ENCODE measurements at regions not wholly inside any gene's neighbourhood (a gene's known extent, or its start where the extent isn't known, plus 50 kb on each side); places are given as distances from the start of the nearest gene placed in this dataset.

- Histone ChIP-seq H3K9me3 (ENCODE audit: control insufficient read depth in 1 of 2, low read length in 2 of 2) (peaks cover 0 to 3% of the 10 kb centered on the region in 2 donors), H3K4me1 (ENCODE audit: control insufficient read depth in 1 of 2, insufficient read depth in 2 of 2, low read length in 2 of 2) (peaks cover 11 to 38% of the 10 kb centered on the region in 2 donors), H3K9ac (ENCODE audit: low read depth in 1 of 2, low read length in 2 of 2) (no peak overlapping the region), H3K27ac (ENCODE audit: low read depth, low read length) (no peak overlapping the region), H3K36me3 (ENCODE audit: control insufficient read depth in 1 of 2, insufficient read depth in 2 of 2, low read length in 2 of 2) (no peaks in the 10 kb centered on the region), H3K4me3 (ENCODE audit: low read depth in 1 of 2, low read length in 2 of 2) (no peak overlapping the region), H3K27me3 (ENCODE audit: control insufficient read depth in 1 of 2, insufficient read depth in 2 of 2, low read length in 2 of 2) (no peaks in the 10 kb centered on the region)
Observed at GRCh38 chr3:101072300-101072699, 79.1 kb upstream of the ABI3BP start.

- Histone ChIP-seq H3K9ac (ENCODE audit: low read depth in 1 of 2, low read length in 2 of 2) (no peak overlapping the region), H3K4me1 (ENCODE audit: control insufficient read depth in 1 of 2, insufficient read depth in 2 of 2, low read length in 2 of 2) (peaks cover 17 to 49% of the 10 kb centered on the region in 2 donors), H3K4me3 (ENCODE audit: low read depth in 1 of 2, low read length in 2 of 2) (peak overlapping the region in 1 of 2 donors; percentile 52), H3K27me3 (ENCODE audit: control insufficient read depth in 1 of 2, insufficient read depth in 2 of 2, low read length in 2 of 2) (no peaks in the 10 kb centered on the region), H3K36me3 (ENCODE audit: control insufficient read depth in 1 of 2, insufficient read depth in 2 of 2, low read length in 2 of 2) (no peaks in the 10 kb centered on the region), H3K27ac (ENCODE audit: low read depth, low read length) (no peak overlapping the region), H3K9me3 (ENCODE audit: control insufficient read depth in 1 of 2, low read length in 2 of 2) (peaks cover 0 to 3% of the 10 kb centered on the region in 2 donors)
Observed at GRCh38 chr3:101070799-101071121, 77.5 kb upstream of the ABI3BP start.

- Histone ChIP-seq H3K27ac (ENCODE audit: low read depth, low read length) (no peak overlapping the region), H3K4me1 (ENCODE audit: control insufficient read depth in 1 of 2, insufficient read depth in 2 of 2, low read length in 2 of 2) (peaks cover 17 to 51% of the 10 kb centered on the region in 2 donors), H3K9ac (ENCODE audit: low read depth in 1 of 2, low read length in 2 of 2) (no peak overlapping the region), H3K4me3 (ENCODE audit: low read depth in 1 of 2, low read length in 2 of 2) (peak overlapping the region; percentile 16 to 52), H3K9me3 (ENCODE audit: control insufficient read depth in 1 of 2, low read length in 2 of 2) (peaks cover 0 to 3% of the 10 kb centered on the region in 2 donors), H3K36me3 (ENCODE audit: control insufficient read depth in 1 of 2, insufficient read depth in 2 of 2, low read length in 2 of 2) (no peaks in the 10 kb centered on the region), H3K27me3 (ENCODE audit: control insufficient read depth in 1 of 2, insufficient read depth in 2 of 2, low read length in 2 of 2) (no peaks in the 10 kb centered on the region)
Observed at GRCh38 chr3:101069901-101070798, 76.9 kb upstream of the ABI3BP start.

GRCh38 chr3:101068876-101069606 is 75.8 kb upstream of the ABI3BP start:
- Histone ChIP-seq H3K9me3 (ENCODE audit: control insufficient read depth in 1 of 2, low read length in 2 of 2) (no peaks in the 10 kb centered on the region), H3K4me1 (ENCODE audit: control insufficient read depth in 1 of 2, insufficient read depth in 2 of 2, low read length in 2 of 2) (peaks cover 17 to 51% of the 10 kb centered on the region in 2 donors), H3K4me3 (ENCODE audit: low read depth in 1 of 2, low read length in 2 of 2) (no peak overlapping the region), H3K36me3 (ENCODE audit: control insufficient read depth in 1 of 2, insufficient read depth in 2 of 2, low read length in 2 of 2) (no peaks in the 10 kb centered on the region), H3K27me3 (ENCODE audit: control insufficient read depth in 1 of 2, insufficient read depth in 2 of 2, low read length in 2 of 2) (no peaks in the 10 kb centered on the region), H3K9ac (ENCODE audit: low read depth in 1 of 2, low read length in 2 of 2) (no peak overlapping the region), H3K27ac (ENCODE audit: low read depth, low read length) (no peak overlapping the region)

- Histone ChIP-seq H3K27ac (ENCODE audit: low read depth, low read length) (no peak overlapping the region), H3K36me3 (ENCODE audit: control insufficient read depth in 1 of 2, insufficient read depth in 2 of 2, low read length in 2 of 2) (no peaks in the 10 kb centered on the region)
Observed at GRCh38 chr3:101066711-101067129, 73.5 kb upstream of the ABI3BP start.

GRCh38 chr3:101065962-101066361 is 72.7 kb upstream of the ABI3BP start:
- Histone ChIP-seq H3K4me3 (ENCODE audit: low read depth in 1 of 2, low read length in 2 of 2) (no peak overlapping the region), H3K9ac (ENCODE audit: low read depth in 1 of 2, low read length in 2 of 2) (no peak overlapping the region), H3K27ac (ENCODE audit: low read depth, low read length) (no peak overlapping the region), H3K27me3 (ENCODE audit: control insufficient read depth in 1 of 2, insufficient read depth in 2 of 2, low read length in 2 of 2) (no peaks in the 10 kb centered on the region), H3K36me3 (ENCODE audit: control insufficient read depth in 1 of 2, insufficient read depth in 2 of 2, low read length in 2 of 2) (no peaks in the 10 kb centered on the region), H3K4me1 (ENCODE audit: control insufficient read depth in 1 of 2, insufficient read depth in 2 of 2, low read length in 2 of 2) (peaks cover 20 to 27% of the 10 kb centered on the region in 2 donors), H3K9me3 (ENCODE audit: control insufficient read depth in 1 of 2, low read length in 2 of 2) (no peaks in the 10 kb centered on the region)

More at GRCh38 chr3:101066711-101067129, 73.5 kb upstream of the ABI3BP start:
- H3K4me3 ChIP-seq (ENCODE audit: low read depth in 1 of 2, low read length in 2 of 2), result no peak overlapping the region
- no peaks in the 10 kb centered on the region for H3K27me3 ChIP-seq (ENCODE audit: control insufficient read depth in 1 of 2, insufficient read depth in 2 of 2, low read length in 2 of 2)
- H3K9me3 ChIP-seq (ENCODE audit: control insufficient read depth in 1 of 2, low read length in 2 of 2), result no peaks in the 10 kb centered on the region
- H3K9ac ChIP-seq (ENCODE audit: low read depth in 1 of 2, low read length in 2 of 2), result no peak overlapping the region
- peaks cover 17 to 35% of the 10 kb centered on the region in 2 donors for H3K4me1 ChIP-seq (ENCODE audit: control insufficient read depth in 1 of 2, insufficient read depth in 2 of 2, low read length in 2 of 2)

- H3K9me3 ChIP-seq (ENCODE audit: control insufficient read depth in 1 of 2, low read length in 2 of 2), result peaks cover 3 to 8% of the 10 kb centered on the region in 2 donors
- no peak overlapping the region for H3K4me3 ChIP-seq (ENCODE audit: low read depth in 1 of 2, low read length in 2 of 2)
- H3K27ac ChIP-seq (ENCODE audit: low read depth, low read length), result no peak overlapping the region
- no peaks in the 10 kb centered on the region for H3K27me3 ChIP-seq (ENCODE audit: control insufficient read depth in 1 of 2, insufficient read depth in 2 of 2, low read length in 2 of 2)
- peaks cover 9 to 13% of the 10 kb centered on the region in 2 donors for H3K4me1 ChIP-seq (ENCODE audit: control insufficient read depth in 1 of 2, insufficient read depth in 2 of 2, low read length in 2 of 2)
- H3K9ac ChIP-seq (ENCODE audit: low read depth in 1 of 2, low read length in 2 of 2), result no peak overlapping the region
- no peaks in the 10 kb centered on the region for H3K36me3 ChIP-seq (ENCODE audit: control insufficient read depth in 1 of 2, insufficient read depth in 2 of 2, low read length in 2 of 2)
Observed at GRCh38 chr3:101063401-101063800, 70.2 kb upstream of the ABI3BP start.

- Histone ChIP-seq H3K4me3 (ENCODE audit: low read depth in 1 of 2, low read length in 2 of 2) (no peak overlapping the region), H3K27ac (ENCODE audit: low read depth, low read length) (no peak overlapping the region), H3K9ac (ENCODE audit: low read depth in 1 of 2, low read length in 2 of 2) (no peak overlapping the region), H3K36me3 (ENCODE audit: control insufficient read depth in 1 of 2, insufficient read depth in 2 of 2, low read length in 2 of 2) (no peaks in the 10 kb centered on the region), H3K27me3 (ENCODE audit: control insufficient read depth in 1 of 2, insufficient read depth in 2 of 2, low read length in 2 of 2) (no peaks in the 10 kb centered on the region), H3K9me3 (ENCODE audit: control insufficient read depth in 1 of 2, low read length in 2 of 2) (peaks cover 3 to 11% of the 10 kb centered on the region in 2 donors), H3K4me1 (ENCODE audit: control insufficient read depth in 1 of 2, insufficient read depth in 2 of 2, low read length in 2 of 2) (peaks cover 4 to 6% of the 10 kb centered on the region in 2 donors)
Observed at GRCh38 chr3:101061312-101061711, 68.1 kb upstream of the ABI3BP start.

- H3K27me3 ChIP-seq (ENCODE audit: control insufficient read depth in 1 of 2, insufficient read depth in 2 of 2, low read length in 2 of 2), result no peaks in the 10 kb centered on the region
- H3K36me3 ChIP-seq (ENCODE audit: control insufficient read depth in 1 of 2, insufficient read depth in 2 of 2, low read length in 2 of 2), result no peaks in the 10 kb centered on the region
- no peaks in the 10 kb centered on the region for H3K9me3 ChIP-seq (ENCODE audit: control insufficient read depth in 1 of 2, low read length in 2 of 2)
- no peak overlapping the region for H3K9ac ChIP-seq (ENCODE audit: low read depth in 1 of 2, low read length in 2 of 2)
- H3K27ac ChIP-seq (ENCODE audit: low read depth, low read length), result no peak overlapping the region
- no peaks in the 10 kb centered on the region for H3K4me1 ChIP-seq (ENCODE audit: control insufficient read depth in 1 of 2, insufficient read depth in 2 of 2, low read length in 2 of 2)
- H3K4me3 ChIP-seq (ENCODE audit: low read depth in 1 of 2, low read length in 2 of 2), result no peak overlapping the region
Observed at GRCh38 chr3:101050866-101051265, 57.6 kb upstream of the ABI3BP start.

- Histone ChIP-seq H3K27me3 (ENCODE audit: control insufficient read depth in 1 of 2, insufficient read depth in 2 of 2, low read length in 2 of 2) (no peaks in the 10 kb centered on the region), H3K4me1 (ENCODE audit: control insufficient read depth in 1 of 2, insufficient read depth in 2 of 2, low read length in 2 of 2) (no peaks in the 10 kb centered on the region), H3K4me3 (ENCODE audit: low read depth in 1 of 2, low read length in 2 of 2) (no peak overlapping the region), H3K36me3 (ENCODE audit: control insufficient read depth in 1 of 2, insufficient read depth in 2 of 2, low read length in 2 of 2) (no peaks in the 10 kb centered on the region), H3K27ac (ENCODE audit: low read depth, low read length) (no peak overlapping the region), H3K9ac (ENCODE audit: low read depth in 1 of 2, low read length in 2 of 2) (no peak overlapping the region), H3K9me3 (ENCODE audit: control insufficient read depth in 1 of 2, low read length in 2 of 2) (no peaks in the 10 kb centered on the region)
Observed at GRCh38 chr3:101050046-101050445, 56.8 kb upstream of the ABI3BP start.
